Sigmoid colon (tissue), 3 donors: ENCODE measurements at regions not wholly inside any gene's neighbourhood (a gene's known extent, or its start where the extent isn't known, plus 50 kb on each side); places are given as distances from the start of the nearest gene placed in this dataset.

Experiments used
- CTCF ChIP-seq, 4 experiments: fragments of 450-650 bp in 3 of 4; fragments of 200-600 bp in 1 of 4; IDR thresholded peaks; one replicate each; pipeline ENCODE4 v1.5.1; 2016 to 2019; ENCODE audit warnings: antibody characterized with exemption in 4 of 4, mild to moderate bottlenecking in 3 of 4, moderate library complexity in 2 of 4
- POLR2A ChIP-seq, 2 donors: fragments of 450-650 bp; IDR thresholded peaks; one replicate each; pipeline ENCODE4 v1.6.1; 2016; ENCODE audit warnings: antibody characterized with exemption in 2 of 2, mild to moderate bottlenecking in 2 of 2, moderate library complexity in 2 of 2

- no peak for TF ChIP-seq POLR2A (IDR thresholded peaks at IDR 0.05)
- TF ChIP-seq CTCF (IDR thresholded peaks at IDR 0.05): no peak
Observed at GRCh38 chr12:14314801-14315200, 50.7 kb upstream of the ATF7IP start.
